Adrenal gland (tissue), 9 donors: ENCODE measurements at regions not wholly inside any gene's neighbourhood (a gene's known extent, or its start where the extent isn't known, plus 50 kb on each side); places are given as distances from the start of the nearest gene placed in this dataset.

ENCODE experiments used
- DNase-seq, 7 donors: peaks; one replicate each; pipeline ENCODE4 v3.0.0-alpha.2; 2019 to 2020
- H3K27ac ChIP-seq, 5 donors: fragments of 200-600 bp; sonication (generic) in 4 of 5; 1 replicate in 3 of 5; 2 replicates in 2 of 5; pipeline versions ENCODE4 v1.5.1 to v1.8.0; 2016 to 2020; ENCODE audit warnings: mild to moderate bottlenecking in 1 of 5
- H3K27me3 ChIP-seq: fragments of 200-600 bp; 2 replicates; pipeline ENCODE4 v1.8.0; 2021
- H3K36me3 ChIP-seq, 2 donors: fragments of 200-600 bp; replicated peaks in 1 of 2; 1 replicate in 1 of 2; 2 replicates in 1 of 2; pipeline versions ENCODE4 v1.5.1 to v1.8.0; 2018 to 2022
- H3K4me1 ChIP-seq, 2 donors: fragments of 200-600 bp; replicated peaks in 1 of 2; 1 replicate in 1 of 2; 2 replicates in 1 of 2; pipeline versions ENCODE4 v1.5.1 to v1.8.0; 2018 to 2021
- H3K4me3 ChIP-seq, 4 donors: fragments of 200-600 bp; sonication (generic) in 3 of 4; one replicate each; pipeline ENCODE4 v1.5.1; 2016 to 2018
- H3K9me3 ChIP-seq, 3 donors: fragments of 200-600 bp; sonication (generic) in 1 of 3; replicated peaks in 1 of 3; 1 replicate in 2 of 3; 2 replicates in 1 of 3; pipeline versions ENCODE4 v1.5.1 to v1.8.0; 2016 to 2021
- POLR2A ChIP-seq, 2 donors: fragments of 450-650 bp; IDR thresholded peaks; one replicate each; pipeline ENCODE4 v1.6.1; 2017; ENCODE audit warnings: antibody characterized with exemption in 2 of 2, mild to moderate bottlenecking in 2 of 2, moderate library complexity in 1 of 2
- WGBS, 4 donors: extraction: QIAGEN DNeasy Blood & Tissue Kit in 2 of 4; methylation state at CpG; one replicate each; pipeline versions ENCODE4 v1.1.5 to v1.1.7; 2013 to 2017; 5-methylcytosine and 5-hydroxymethylcytosine counted together
- intact Hi-C, 2 donors: fragments of 100-400 bp; cut with DNase I; formaldehyde crosslinking; loops; one replicate each; pipeline versions ENCODE4 v1.14.1 to v1.15.0; 2022 to 2023
- TF ChIP-seq, protein P1 (sequence below), 6 experiments: fragments of 450-650 bp in 4 of 6; fragments of 200-600 bp in 2 of 6; sonication (generic) in 1 of 6; IDR thresholded peaks; 1 replicate in 5 of 6; 2 replicates in 1 of 6; pipeline versions ENCODE4 v1.5.1 to v1.8.0; 2016 to 2021; ENCODE audit warnings: antibody characterized with exemption in 6 of 6, mild to moderate bottlenecking in 2 of 6, moderate library complexity in 1 of 6
- donor health status: healthy with polysubstance abuse.
- donor health status: Bipolar disorder and iron deficiency.
- donor health status: DM: yes; HTN: yes; CAD: no.
- donor health status: DM: no; HTN: no; CAD: no.
- donor health status: DM: no; HTN: no; CAD: no.

DNA sequence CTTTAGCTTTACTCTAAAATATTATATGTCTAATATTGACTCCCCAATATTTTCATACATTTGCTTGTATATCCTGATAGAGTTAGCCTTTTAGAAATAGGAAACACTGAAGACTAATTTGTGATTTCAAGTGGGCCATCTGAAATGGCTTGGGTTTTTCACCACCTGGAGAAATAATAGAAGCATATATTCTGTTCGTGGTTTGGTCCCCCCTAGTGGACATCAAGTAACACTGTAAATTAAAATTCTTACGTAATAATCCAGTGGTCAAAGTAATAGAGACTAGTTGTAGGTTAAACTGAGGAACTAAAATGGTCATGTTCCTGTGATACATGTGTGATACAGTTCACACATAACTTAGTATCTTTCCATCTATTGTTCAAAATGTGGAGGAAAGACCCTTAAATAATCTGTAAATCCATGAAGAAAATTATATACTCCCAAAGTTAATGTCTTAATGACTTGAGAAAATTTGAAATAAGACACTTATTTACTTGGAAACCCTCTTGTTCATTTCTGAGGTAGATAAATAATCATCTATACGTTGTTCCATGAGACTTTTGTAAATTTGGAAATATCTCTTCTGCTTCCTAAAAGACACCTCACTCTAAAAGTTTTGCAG is 79.8 kb upstream of the SMARCAD1 start:
- no peaks in the 10 kb centered on the region for H3K9me3 ChIP-seq
- no peaks in the 10 kb centered on the region for H3K27me3 ChIP-seq
- no peaks in the 10 kb centered on the region for H3K4me1 ChIP-seq
- no peaks in the 10 kb centered on the region for H3K36me3 ChIP-seq
- intact Hi-C loops, result loop anchor here (5.0 to 10.0 kb wide), 2 partner anchors 333 to 336 kb away; no protein-coding TSS in a partner anchor
- H3K4me3 ChIP-seq, result no peak overlapping the region
- WGBS, 4 donors, result 4 to 11% (median 6%) methylated on average over 3 of the region's 3 CpGs
- no peak overlapping the region for H3K27ac ChIP-seq
- no peak for DNase-seq
- no peak for TF ChIP-seq POLR2A (IDR thresholded peaks at IDR 0.05)
- TF ChIP-seq, protein P1, sequence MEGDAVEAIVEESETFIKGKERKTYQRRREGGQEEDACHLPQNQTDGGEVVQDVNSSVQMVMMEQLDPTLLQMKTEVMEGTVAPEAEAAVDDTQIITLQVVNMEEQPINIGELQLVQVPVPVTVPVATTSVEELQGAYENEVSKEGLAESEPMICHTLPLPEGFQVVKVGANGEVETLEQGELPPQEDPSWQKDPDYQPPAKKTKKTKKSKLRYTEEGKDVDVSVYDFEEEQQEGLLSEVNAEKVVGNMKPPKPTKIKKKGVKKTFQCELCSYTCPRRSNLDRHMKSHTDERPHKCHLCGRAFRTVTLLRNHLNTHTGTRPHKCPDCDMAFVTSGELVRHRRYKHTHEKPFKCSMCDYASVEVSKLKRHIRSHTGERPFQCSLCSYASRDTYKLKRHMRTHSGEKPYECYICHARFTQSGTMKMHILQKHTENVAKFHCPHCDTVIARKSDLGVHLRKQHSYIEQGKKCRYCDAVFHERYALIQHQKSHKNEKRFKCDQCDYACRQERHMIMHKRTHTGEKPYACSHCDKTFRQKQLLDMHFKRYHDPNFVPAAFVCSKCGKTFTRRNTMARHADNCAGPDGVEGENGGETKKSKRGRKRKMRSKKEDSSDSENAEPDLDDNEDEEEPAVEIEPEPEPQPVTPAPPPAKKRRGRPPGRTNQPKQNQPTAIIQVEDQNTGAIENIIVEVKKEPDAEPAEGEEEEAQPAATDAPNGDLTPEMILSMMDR (IDR thresholded peaks at IDR 0.05), result peak; percentile 36 to 61 (median 46)

DNA sequence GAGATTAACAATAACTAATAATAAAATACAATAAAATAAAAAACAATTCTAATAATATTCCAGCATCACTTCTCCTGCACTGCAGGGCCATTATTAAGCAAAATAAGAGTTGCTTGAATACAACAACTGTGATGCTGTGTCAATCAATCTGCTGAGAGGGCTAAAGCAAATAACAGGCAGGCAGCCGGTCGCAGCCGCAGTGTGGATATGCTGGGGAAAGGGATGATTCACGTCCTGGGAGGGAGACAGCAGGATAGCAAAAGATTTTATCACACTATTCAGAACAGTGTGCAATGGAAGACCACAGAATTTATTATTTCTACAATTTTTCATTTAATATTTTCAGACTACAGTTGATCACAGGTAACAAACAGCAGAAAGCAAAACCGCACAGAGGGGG is 76.5 kb upstream of the SMARCAD1 start:
- H3K4me3 ChIP-seq, result no peak overlapping the region
- no peaks in the 10 kb centered on the region for H3K9me3 ChIP-seq
- no peaks in the 10 kb centered on the region for H3K36me3 ChIP-seq
- WGBS, 4 donors, result 73 to 86% (median 78%) methylated on average over 5 of the region's 5 CpGs
- intact Hi-C loops, result no loop called here
- TF ChIP-seq, protein P1 (IDR thresholded peaks at IDR 0.05), result no peak
- no peak for TF ChIP-seq POLR2A (IDR thresholded peaks at IDR 0.05)
- no peaks in the 10 kb centered on the region for H3K27me3 ChIP-seq
- H3K4me1 ChIP-seq, result no peaks in the 10 kb centered on the region
- H3K27ac ChIP-seq, result no peak overlapping the region
- no peak for DNase-seq

DNA sequence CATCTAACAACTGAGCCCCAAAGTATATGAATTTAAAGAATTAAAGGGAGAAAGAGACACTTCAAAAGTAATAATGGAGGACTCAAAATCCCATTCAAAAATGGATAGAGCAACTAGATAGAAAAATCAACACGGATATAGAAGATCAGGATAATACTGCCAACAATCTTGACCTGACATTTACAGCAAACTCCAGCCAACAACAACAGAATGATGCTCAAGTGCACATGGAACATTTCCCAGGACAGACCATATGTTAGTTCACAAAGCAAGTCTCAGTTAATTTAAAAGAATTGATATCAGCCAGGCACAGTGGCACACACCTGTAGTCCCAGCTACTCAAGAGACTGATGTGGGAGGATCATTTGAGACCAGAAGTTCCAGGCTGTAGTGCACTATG is 72.0 kb upstream of the SMARCAD1 start:
- WGBS, 4 donors, result 42 to 60% (median 51%) methylated on average over 1 of the region's 1 CpG
- intact Hi-C loops, result no loop called here
- DNase-seq, result no peak
- Histone ChIP-seq H3K4me3 (no peak overlapping the region), H3K9me3 (no peaks in the 10 kb centered on the region), H3K36me3 (no peaks in the 10 kb centered on the region), H3K27me3 (no peaks in the 10 kb centered on the region), H3K27ac (no peak overlapping the region), H3K4me1 (no peaks in the 10 kb centered on the region)
- TF ChIP-seq, protein P1 (IDR thresholded peaks at IDR 0.05), result no peak
- no peak for TF ChIP-seq POLR2A (IDR thresholded peaks at IDR 0.05)

DNA sequence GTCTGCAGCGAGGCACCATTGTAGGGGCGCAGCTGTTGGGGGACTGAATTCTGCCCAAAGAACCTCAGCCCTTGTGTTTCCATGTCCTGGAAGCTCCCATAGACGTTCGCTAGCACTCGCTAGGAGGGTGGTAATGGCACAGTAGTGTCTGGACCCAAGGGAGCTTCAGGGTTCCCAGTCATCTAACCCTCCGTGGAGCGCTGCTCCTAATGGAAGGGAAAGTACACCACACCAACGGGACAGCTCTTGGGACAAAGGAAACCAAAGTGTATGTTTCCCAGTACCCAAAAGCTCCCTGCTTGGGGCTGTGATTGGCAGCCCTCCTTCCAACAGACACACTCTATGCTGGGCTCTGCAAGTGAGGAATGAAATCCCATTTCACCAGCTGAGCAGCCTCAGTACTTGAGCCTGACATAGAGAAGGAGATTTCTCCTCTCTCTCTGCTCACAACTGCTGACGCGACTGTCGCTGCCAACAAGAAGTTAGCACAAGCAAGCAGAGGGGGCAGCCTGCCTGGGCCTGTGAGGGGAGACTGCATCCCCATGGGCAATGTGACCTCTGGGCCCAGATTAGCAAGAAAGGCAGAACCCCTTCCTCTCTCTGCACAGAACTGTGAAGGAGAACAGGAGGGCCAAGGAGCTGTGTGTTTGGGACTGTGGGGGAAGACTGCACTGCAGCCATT is 67.6 kb upstream of the SMARCAD1 start:
- DNase-seq, result no peak
- H3K4me1 ChIP-seq, result no peaks in the 10 kb centered on the region
- 56 to 80% (median 76%) methylated on average over 5 to 11 of the region's 11 CpGs for WGBS, 4 donors
- no peak overlapping the region for H3K27ac ChIP-seq
- no peaks in the 10 kb centered on the region for H3K9me3 ChIP-seq
- TF ChIP-seq, protein P1 (IDR thresholded peaks at IDR 0.05), result no peak
- no peak for TF ChIP-seq POLR2A (IDR thresholded peaks at IDR 0.05)
- H3K27me3 ChIP-seq, result no peaks in the 10 kb centered on the region
- intact Hi-C loops, result no loop called here
- H3K4me3 ChIP-seq, result no peak overlapping the region
- no peaks in the 10 kb centered on the region for H3K36me3 ChIP-seq
